DMS114 treated with DMSO at 0.1 percent for 48 hours (cell line): ENCODE measurements at regions not wholly inside any gene's neighbourhood (a gene's known extent, or its start where the extent isn't known, plus 50 kb on each side); places are given as distances from the start of the nearest gene placed in this dataset.
"Not testable (repeated sequence)": the region's sequence is repeated elsewhere in the genome, so short reads cannot be mapped to it uniquely, and the experiment has no call there.

Experiments
- DNase-seq: peaks from one replicate; lab custom pipeline; 2025; ENCODE audit not compliant: unreplicated experiment; lab: John Stamatoyannopoulos, UW

- DNase-seq = no peak
These were observed 1291.0 kb upstream of the CNTN5 start for GRCh38 chr11:97729546-97730272.

GRCh38 chr11:97732011-97732632 lies 1288.6 kb upstream of the CNTN5 start:
- no peak for DNase-seq

- no peak for DNase-seq
These were observed 1282.0 kb upstream of the CNTN5 start for GRCh38 chr11:97738751-97739150.

- DNase-seq = no peak
These were observed 1280.6 kb upstream of the CNTN5 start for GRCh38 chr11:97739932-97740800.

- DNase-seq = no peak
These were observed 1280.0 kb upstream of the CNTN5 start for GRCh38 chr11:97740801-97741151.

- no peak for DNase-seq
These were observed 1278.0 kb upstream of the CNTN5 start for GRCh38 chr11:97742717-97743116.

GRCh38 chr11:97743205-97743742 lies 1277.5 kb upstream of the CNTN5 start:
- no peak for DNase-seq

GRCh38 chr11:97745515-97746050 lies 1275.2 kb upstream of the CNTN5 start:
- no peak for DNase-seq

- no peak for DNase-seq
These were observed 1273.9 kb upstream of the CNTN5 start for GRCh38 chr11:97746818-97747217.

- no peak for DNase-seq
These were observed 1269.3 kb upstream of the CNTN5 start for GRCh38 chr11:97751405-97751804.

GRCh38 chr11:97751952-97752351 lies 1268.8 kb upstream of the CNTN5 start:
- DNase-seq = no peak

- DNase-seq = no peak
These were observed 1265.8 kb upstream of the CNTN5 start for GRCh38 chr11:97754976-97755375.

- no peak for DNase-seq
These were observed 1264.0 kb upstream of the CNTN5 start for GRCh38 chr11:97756571-97757335.

- no peak for DNase-seq
These were observed 1259.6 kb upstream of the CNTN5 start for GRCh38 chr11:97761175-97761574.

GRCh38 chr11:97764193-97764592 lies 1256.6 kb upstream of the CNTN5 start:
- no peak for DNase-seq

- no peak for DNase-seq
These were observed 1256.1 kb upstream of the CNTN5 start for GRCh38 chr11:97764605-97765004.

GRCh38 chr11:97770570-97770969 lies 1250.2 kb upstream of the CNTN5 start:
- no peak for DNase-seq

GRCh38 chr11:97772705-97773104 lies 1248.0 kb upstream of the CNTN5 start:
- DNase-seq = no peak

GRCh38 chr11:97784388-97784787 lies 1236.4 kb upstream of the CNTN5 start:
- not testable (repeated sequence) for DNase-seq

GRCh38 chr11:97786961-97787360 lies 1233.8 kb upstream of the CNTN5 start:
- DNase-seq = no peak

GRCh38 chr11:97794876-97795275 lies 1225.9 kb upstream of the CNTN5 start:
- DNase-seq = no peak
